PC-9 (cell line): ENCODE measurements at regions not wholly inside any gene's neighbourhood (a gene's known extent, or its start where the extent isn't known, plus 50 kb on each side); places are given as distances from the start of the nearest gene placed in this dataset.

ENCODE experiments used
- CTCF ChIP-seq: fragments of 200-600 bp; sonication (generic); conservative IDR thresholded peaks from 2 replicates; pipeline ENCODE4 v1.6.1; 2017; ENCODE audit warnings: mixed run types, antibody characterized with exemption, mild to moderate bottlenecking, moderate library complexity
- EZH2 ChIP-seq: fragments of 200-600 bp; sonication (generic); IDR thresholded peaks from 2 replicates; pipeline ENCODE4 v1.8.0; 2017; ENCODE audit warnings: antibody characterized with exemption, low read depth

GRCh38 chr5:105762728-105763127 is 1908.0 kb downstream of the EFNA5 start:
- TF ChIP-seq CTCF: no peak
- TF ChIP-seq EZH2: no peak
